Prostate gland (tissue), 2 donors: ENCODE measurements at regions not wholly inside any gene's neighbourhood (a gene's known extent, or its start where the extent isn't known, plus 50 kb on each side); places are given as distances from the start of the nearest gene placed in this dataset.

Experiments used
- POLR2A ChIP-seq: fragments of 450-650 bp; IDR thresholded peaks from one replicate; pipeline ENCODE4 v1.6.1; 2016; ENCODE audit warnings: antibody characterized with exemption, mild to moderate bottlenecking
- TF ChIP-seq, protein P1 (sequence below), 4 experiments: fragments of 200-600 bp in 2 of 4; fragments of 450-650 bp in 2 of 4; sonication (generic) in 2 of 4; IDR thresholded peaks; 1 replicate in 3 of 4; 2 replicates in 1 of 4; pipeline ENCODE4 v1.5.1; 2016 to 2019; ENCODE audit warnings: antibody characterized with exemption in 4 of 4, mild to moderate bottlenecking in 2 of 4, moderate library complexity in 2 of 4

DNA sequence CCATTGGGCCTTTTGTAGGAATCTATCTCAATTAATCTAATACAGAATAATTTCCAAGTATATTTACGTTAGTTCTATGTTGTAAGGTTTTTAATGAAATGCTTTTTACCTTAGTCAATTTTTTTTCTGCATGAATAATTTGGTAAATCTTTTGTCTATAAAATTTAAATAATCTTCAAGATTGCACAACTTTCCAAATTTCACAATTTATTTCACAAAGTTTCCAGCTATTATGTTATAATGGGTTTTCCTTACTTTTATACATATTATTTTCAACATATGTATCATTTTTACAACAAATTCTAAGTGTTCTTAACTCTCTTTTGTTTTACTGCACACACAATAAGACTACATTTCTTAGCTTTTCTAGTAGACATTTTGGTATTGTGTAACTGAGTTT lies 470.7 kb downstream of the ETV1 start:
- TF ChIP-seq POLR2A, result no peak
- TF ChIP-seq, protein P1, sequence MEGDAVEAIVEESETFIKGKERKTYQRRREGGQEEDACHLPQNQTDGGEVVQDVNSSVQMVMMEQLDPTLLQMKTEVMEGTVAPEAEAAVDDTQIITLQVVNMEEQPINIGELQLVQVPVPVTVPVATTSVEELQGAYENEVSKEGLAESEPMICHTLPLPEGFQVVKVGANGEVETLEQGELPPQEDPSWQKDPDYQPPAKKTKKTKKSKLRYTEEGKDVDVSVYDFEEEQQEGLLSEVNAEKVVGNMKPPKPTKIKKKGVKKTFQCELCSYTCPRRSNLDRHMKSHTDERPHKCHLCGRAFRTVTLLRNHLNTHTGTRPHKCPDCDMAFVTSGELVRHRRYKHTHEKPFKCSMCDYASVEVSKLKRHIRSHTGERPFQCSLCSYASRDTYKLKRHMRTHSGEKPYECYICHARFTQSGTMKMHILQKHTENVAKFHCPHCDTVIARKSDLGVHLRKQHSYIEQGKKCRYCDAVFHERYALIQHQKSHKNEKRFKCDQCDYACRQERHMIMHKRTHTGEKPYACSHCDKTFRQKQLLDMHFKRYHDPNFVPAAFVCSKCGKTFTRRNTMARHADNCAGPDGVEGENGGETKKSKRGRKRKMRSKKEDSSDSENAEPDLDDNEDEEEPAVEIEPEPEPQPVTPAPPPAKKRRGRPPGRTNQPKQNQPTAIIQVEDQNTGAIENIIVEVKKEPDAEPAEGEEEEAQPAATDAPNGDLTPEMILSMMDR (IDR thresholded peaks at IDR 0.05), result no peak
